Renal cortical epithelial cell (primary cell): ENCODE measurements at regions not wholly inside any gene's neighbourhood (a gene's known extent, or its start where the extent isn't known, plus 50 kb on each side); places are given as distances from the start of the nearest gene placed in this dataset.

Experiments used
- DNase-seq: peaks from one replicate; pipeline ENCODE4 v3.0.0-alpha.2; 2011; ENCODE audit warnings: low read depth

DNA sequence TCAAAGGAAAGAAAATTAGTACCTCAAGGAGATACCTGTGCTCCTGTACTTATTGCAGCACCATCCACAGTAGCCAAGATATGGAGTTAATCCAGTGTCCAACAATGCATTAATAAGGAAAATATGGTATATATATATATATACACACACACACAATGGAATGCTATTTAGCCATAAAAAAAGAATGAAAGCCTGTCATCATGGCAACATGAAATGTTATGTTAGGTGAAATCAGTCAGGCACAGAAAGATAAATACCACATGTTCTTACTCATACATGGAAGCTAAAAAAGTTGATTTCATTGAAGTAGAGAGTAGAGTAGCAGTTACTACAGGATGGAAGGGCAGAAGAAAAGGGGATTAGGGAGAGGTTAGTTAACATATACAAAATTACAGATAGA lies 601.5 kb downstream of the ANXA1 start:
- DNase-seq = peak; percentile 77

DNA sequence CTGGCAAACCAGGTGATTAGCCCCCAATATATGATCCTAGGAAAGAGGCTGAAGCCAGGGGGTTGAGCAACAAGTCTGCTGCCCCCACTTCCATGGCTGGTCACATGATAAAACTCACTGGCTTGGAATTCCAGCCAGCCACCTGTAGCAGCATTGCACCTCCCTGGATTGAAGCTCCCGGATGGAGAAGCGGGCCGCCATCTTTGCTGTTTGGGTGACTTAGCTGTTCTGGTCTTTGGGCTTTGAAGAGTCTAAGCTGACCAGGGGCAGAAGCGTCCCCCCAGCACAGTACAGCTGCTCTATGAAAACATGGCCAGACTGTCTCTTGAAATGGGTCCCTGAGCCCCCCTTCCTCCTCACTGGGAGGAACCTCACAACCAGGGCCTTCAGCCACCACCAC lies 610.2 kb downstream of the ANXA1 start:
- DNase-seq = no peak

DNA sequence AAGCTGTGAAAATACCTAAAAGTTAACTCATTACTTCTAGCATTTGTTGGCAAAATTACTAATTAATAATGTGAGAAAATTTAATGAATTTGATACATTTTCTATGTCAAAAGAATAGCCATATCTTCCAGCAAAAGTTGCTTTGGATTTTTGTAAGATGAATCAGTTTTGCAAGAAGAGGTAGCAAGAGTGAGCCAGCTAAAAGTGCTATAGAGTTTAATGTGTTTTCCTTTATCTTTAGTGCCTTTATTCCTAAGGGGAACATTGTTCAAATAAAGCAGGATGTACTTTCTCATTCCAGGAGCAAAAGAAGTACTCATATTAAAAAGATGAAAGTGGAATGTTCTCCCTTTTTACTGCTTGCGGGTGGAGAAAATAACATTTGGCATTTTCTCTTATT lies 622.2 kb downstream of the ANXA1 start:
- no peak for DNase-seq

DNA sequence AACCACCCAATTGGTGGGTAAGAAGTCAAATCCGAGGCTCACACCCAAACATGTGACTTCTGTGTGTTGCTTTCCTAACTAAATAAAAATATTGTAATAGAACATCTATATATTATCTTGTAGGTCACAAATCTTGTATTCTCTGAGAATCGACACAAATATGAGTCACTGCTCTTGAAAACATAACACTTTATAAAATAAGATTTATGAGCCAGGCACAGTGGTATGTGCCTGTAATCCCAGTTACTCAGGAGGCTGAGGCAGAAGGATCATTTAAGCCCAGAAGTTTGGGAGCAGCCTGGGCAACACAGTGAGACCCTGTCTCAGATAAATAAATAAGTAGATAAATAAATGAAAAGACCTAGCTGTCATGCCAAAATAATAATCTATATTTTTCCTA lies 624.1 kb downstream of the ANXA1 start:
- DNase-seq = no peak

DNA sequence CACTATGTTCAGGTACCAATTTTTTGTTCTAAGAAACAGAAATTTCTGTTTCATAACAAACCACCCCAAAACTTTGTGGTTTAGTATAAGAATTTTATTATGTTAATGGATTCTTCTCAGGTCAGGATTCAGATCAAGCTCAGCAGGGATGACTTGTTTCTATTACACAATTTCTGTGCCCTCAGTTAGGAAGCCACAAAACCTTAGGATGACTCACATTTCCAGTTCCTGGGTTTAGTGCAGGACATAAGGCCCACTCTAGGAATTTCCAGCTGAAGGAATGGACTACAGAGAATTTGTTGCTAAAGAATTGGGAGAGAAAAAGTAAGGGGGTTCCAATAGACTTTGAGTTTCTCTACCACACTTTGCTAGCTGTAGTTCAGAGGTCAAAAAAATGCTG lies 629.3 kb downstream of the ANXA1 start:
- DNase-seq = peak; percentile 98

DNA sequence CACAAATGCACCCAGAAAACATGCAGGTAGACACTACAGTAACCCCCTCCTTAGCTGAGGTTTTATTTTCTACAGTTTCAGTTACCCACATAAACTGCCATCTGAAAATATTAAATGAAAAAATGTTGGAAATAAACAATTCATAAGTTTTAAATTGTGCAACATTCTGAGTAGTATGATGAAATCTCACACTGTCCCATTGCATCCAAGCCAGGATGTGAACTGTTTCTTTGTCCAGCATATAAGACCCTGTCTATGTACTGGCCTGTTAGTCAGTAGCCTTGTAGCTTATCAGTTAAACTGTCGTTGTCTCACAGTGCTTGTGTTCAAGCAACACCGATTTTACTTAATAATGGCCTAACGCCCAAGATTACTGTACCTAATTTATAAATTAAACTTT lies 630.5 kb downstream of the ANXA1 start:
- DNase-seq = peak; percentile 46

DNA sequence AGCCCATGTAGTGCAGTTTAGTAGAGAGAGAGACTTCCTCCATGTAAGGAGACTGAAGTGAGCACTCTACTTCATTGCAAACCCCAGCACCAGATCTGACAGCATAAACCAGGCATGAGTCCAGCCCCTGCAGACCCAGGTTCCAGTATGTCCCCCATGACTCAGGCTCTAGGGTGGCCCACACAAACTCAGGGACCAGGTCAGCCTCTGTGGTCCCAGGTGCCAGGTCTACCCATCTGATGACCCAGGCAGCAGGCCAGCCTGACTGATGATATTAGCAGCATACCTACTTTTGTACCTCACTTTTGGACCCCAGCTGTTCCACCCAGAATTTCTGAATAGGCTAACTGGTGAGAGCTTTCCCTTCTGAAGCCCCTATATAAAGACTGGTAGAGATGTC lies 647.8 kb downstream of the ANXA1 start:
- DNase-seq = no peak

DNA sequence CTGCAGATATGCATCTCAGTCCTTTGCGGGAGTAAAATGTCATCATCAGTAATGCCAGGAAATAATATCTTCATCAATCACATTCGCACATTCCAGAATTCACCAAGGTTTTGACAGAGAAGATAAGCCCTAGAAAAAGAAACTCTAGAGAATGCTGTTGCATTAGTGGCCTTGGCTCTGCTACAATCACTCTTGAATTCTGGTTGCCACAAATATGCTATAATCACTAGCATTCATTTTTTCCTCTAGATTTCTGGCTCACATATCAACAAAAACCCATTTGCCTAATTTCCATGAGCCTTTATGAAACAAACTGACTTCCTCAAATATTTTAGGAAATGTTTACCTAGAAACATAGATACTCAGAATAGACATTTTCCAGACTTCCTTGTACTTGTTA lies 653.4 kb downstream of the ANXA1 start:
- no peak for DNase-seq

DNA sequence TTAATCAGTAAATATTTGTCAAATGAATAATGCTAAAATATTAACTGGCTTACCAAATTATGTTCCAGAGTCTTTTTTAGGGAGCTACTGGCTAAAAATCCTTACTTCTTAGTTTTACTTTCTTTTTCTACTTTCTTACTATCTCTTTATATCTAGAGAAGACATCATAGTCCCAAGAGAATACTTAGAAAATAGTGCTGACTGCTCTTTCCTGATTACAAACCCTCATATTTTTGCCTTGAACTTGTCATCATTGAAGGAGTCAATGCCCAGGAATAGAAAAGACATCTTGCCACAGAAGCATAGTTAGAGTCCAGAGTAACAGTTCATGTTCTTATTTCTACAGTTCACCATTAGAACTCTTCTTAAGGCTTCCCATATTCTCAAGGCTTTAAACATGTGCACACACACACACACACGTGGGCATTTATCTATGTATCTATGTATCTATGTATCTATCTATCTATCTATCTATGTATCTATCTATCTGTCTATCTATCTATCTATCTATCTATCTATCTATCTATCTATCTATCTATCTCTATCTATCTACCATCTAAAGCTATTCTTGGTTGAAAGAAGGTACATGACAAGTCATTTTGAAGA lies 654.3 kb downstream of the ANXA1 start:
- no peak for DNase-seq

DNA sequence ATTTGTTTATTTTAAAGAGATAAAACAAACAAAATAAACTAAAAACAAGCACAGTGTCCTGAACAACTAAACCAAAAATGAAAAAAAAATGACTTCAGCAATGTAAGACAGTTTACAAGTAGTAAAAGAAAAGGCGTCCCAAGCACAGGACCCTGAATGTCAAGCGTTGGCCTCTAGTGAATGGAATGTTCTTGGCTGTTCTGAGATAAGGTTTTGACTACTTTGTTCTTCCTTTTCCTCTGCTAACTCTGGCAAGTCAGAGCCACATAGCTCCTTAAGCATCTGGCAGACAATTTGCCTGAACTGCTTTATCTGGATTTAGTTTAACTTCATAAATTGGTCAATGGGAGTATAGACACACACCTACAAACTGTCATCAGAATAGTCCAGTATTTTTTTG lies 655.2 kb downstream of the ANXA1 start:
- no peak for DNase-seq

DNA sequence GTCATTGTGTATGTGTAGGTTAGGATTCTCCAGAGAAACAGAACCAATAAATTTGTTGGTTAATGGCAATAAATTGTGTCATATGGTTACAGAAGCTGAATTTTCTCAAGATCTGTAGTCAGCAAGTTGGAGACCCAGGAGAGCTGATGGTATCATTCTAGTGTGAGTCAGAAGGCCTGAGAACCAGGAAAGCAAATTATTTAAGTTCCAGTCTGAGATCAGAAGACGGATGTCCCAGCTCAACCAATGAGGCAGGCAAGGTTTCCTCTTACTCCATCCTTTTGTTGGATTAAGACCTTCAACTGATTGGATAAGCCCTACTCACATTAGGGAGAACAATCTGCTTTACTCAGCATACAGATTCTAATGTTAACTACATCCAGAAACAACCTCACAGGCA lies 656.3 kb downstream of the ANXA1 start:
- peak; percentile 4 for DNase-seq

DNA sequence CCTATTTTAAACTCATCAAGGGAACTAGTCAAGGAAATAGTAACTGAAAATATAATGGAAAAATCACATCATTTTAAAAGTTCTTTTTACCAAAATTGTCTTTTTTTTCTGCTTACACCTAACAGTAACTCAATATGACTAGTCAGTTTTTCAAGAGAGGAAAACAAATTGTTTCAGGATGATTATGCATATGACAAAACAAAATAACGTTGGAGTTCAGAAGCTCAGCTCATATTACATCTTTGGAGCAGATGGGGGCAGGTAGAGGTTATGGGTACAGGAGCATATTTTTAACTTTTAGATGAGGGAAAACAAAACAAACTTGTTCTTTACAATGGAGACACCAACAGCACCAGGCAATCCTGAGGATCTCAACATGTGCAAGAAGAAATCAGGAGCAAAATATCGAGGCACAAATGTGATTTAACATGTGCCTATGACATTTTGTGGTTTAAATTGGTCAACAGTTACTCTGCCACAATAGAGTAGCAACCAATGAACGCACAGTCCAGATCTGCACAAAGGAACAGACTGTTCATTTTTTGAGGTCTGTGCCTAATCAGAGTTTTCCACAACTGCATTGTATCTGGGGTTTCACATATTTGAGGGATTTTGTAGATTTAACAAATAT lies 659.0 kb downstream of the ANXA1 start:
- peak; percentile 27 for DNase-seq

DNA sequence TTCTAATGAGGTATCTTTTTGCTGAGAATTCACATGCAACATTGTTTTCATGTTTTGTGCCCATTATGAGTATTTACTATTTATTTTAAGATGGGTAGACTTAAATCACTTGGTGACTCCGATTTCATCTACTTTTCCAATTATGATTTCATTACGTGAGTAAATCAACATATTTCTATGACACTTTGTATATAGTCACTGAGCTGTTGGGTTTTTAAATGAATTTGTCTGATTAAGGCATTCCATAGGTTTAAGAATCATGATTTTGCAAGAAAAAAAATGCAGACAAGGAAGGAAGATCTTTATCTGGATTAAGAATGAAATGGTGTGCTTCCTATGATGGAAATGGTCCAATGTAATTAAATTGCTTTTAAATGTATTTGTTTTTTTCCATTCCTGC lies 661.9 kb downstream of the ANXA1 start:
- no peak for DNase-seq

DNA sequence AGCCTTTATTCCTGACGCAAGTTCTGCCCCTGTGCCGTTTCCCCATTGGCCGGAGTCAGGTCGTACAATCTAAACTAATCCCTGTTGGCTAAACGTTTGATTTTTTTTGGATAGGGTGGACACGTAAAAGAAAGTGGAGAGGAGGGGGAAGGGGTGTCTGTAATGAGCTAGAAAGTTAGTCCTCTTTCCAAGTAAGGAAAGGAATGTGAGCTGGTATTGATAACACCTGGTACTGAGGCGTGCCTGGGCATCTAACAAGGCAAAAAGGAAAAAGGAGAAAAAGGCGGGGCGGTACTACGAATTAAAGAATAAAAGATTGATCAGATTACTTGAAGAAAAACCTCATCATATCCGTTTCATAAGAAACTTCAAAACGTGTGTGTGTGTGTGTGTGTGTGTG lies 665.2 kb downstream of the ANXA1 start:
- DNase-seq = no peak

DNA sequence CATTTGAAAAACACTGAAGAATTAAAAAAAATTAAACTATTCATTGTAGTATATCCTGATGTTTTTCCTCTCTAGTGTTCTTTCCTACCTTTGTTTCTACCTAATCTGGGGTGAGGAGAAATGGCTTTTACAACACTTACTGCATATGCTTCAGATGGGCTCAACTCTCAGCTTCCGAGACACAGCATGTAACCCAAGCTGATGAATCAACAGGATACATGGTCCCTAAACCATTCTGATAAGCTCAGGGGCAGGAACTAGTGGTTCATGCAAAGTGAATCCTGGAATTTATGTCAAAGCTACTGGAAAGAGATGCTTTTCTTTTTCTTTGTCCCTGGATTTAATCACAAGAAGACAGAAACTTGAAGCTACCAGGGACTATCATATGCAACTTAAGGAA lies 672.5 kb upstream of the RORB start:
- no peak for DNase-seq

DNA sequence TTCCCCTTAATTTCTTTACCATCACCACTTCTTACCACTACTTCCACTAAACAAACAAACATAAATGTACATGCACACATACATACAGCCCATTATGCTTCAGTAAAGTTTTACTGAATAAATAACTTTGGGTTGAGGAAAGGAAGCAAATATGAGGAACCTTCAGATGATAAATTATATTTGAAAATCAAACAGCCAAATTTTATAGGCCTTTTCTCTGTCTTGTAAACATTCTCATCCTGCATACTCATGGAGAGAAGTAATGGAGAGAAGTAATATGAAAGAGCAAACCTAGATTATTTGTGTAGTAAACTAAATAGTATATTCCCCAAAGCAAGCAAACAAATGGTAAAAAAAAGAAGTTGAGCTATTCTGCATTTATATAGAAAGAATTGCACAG lies 658.3 kb upstream of the RORB start:
- DNase-seq = no peak

DNA sequence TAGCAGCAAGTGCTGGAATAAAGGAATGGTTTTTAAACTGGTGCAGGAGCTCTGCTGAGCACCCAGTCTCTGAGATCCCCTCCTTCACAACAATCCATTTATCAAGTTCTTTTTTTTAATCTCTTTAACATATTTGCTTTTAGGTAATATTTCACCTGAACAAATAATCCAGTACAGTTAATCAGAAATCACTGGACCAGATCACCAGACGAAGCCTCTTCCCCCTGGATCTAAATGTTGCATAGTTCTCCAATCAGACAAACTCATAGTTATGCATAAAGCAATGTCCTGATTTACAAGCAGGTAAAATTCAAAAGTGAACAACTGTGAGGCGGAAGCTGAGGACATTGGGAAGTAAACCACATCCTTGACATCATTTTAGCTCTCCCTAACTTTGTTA lies 657.7 kb upstream of the RORB start:
- no peak for DNase-seq

DNA sequence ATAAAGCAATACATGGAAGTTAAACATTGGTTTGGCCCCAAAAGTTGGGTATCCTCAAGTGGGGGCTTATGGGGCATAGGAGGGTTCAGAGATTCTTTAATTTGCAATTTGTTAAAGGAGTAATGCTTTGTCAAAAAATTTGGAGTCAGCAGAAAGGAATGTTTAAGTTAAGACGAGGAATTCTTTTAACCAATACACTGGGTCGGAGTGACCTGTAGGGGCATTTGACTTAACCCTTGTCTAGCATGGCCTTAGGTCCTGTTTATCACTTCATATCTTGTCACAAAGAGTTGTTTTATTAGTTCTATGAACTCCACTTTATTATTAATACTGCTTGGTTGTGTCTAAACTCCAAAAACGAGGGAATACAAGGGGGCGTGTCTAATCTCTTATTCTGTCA lies 656.1 kb upstream of the RORB start:
- no peak for DNase-seq

DNA sequence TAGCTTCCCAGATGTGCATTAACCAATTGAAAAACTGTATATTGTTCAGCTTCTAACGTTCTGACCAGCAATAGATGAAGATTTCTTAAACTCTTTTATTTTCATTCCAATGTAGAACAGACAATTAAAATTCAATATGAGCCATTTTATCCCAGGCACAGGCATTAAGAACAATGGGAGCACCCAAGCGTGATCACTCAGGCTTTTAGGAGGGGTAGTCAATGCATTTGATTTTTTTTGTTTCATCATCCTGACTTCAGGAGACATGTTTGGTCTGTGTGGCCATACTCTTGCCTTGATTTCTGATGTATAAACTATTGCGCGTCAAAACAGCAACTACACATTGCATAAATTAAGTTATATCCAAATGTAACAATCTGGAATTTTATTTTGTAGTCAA lies 653.0 kb upstream of the RORB start:
- DNase-seq = peak; percentile 11

DNA sequence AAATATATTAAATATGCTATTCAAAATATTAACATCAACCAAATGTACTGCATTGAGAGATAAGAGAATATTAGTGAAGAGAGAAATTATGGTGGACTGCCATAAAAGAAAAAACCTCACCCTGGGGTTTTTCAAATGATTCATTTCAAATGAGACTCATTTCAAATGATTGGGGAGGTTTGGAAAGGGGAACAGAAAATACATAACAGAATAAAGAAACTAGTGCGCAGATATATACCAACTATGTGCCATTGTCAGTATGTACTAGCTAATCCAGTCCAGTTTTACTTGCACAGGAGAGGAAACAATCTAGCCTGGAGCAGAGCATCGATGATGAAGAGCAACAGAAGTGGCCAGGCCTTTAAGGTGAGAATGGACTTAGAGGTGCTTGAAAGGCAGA lies 651.6 kb upstream of the RORB start:
- DNase-seq = no peak

DNA sequence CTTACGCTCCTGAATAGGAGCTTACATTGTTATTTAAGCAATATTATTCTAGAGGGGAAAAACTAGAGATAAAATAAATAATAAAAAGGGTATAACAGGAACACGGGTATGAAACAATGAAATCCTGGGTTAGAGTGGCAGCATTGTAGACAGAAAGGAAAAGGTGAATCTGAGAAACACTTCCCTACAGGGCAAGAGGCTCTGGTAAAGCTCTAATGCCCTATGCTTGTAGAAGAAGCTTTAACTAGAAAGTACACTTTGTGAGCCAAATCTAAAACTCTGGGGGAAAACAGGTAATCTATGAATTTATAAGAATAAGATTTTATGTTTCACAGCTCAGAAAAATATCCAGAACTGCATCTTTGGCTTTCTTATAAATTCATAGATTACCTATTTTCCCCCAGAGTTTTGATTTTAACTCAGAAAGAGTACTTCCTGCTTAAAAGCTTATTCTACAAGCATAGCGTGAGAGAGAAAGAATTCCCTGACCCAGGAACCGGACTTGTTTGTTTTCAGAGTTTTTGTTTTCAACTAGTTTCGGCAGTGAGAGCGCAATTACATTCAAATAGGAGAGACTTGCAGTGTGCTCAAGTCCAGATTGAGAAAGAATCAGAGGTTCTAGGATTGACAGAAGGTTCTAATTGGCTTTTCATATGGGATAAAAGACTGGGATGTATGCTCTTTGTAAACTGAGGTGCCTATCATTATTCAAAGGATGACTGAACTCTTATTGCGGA lies 651.0 kb upstream of the RORB start:
- peak; percentile 13 for DNase-seq

DNA sequence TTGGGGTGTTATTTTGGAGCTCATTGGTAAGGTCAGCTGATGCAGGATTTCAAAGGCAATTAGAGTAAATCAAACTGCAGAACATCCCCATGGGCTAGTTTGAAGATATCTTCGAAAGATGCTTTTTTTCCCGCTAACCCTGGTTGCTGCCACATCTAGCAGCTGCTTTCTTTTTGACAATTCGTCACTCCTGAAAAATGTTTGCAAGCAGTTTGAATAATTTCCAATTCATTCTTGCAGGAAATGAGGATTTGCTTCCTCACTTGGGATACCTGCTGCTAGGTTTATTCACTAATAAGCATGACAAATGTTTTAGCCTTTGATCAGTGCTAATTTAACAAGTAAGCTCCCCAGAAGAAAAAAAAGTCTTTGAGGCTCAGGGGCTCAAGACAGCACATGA lies 649.6 kb upstream of the RORB start:
- no peak for DNase-seq

DNA sequence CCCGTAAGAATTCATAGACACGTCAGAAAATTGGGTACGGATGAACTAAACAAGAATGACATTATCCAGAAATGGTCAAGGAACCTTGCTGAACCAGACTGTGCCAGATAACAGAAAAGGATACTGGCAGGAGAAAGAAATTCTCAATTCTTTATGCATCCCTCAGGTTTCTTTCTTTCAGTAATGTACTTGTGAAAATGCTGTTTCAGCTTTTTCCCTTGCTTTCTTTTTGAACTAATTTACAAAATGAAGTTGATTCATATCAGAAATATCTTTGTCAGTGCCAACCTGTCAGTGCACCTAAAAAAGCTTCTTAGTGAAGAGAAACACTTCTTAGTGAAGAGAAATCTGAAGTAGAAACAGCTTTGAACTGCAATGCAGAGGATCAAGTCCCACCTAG lies 643.6 kb upstream of the RORB start:
- DNase-seq = no peak

DNA sequence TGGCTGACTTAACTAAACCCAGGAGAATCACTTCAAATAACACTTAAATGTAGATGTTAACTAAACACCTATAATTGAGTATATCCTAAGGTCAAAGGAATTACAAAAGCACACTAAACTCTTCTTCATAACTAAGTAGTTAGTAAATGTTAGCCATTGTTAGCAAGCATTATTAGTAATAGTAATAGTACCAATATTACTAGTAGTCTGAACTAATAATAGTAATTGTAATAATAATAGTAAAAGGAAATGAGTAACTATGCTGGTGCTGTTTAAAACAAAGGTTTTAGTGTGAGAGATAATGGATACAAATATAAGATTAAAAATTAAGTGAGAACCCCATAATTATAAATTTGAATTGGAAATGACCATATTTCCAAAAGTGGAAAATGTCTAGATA lies 641.9 kb upstream of the RORB start:
- DNase-seq = no peak
